RWPE1 (cell line): ENCODE measurements at regions not wholly inside any gene's neighbourhood (a gene's known extent, or its start where the extent isn't known, plus 50 kb on each side); places are given as distances from the start of the nearest gene placed in this dataset.
A peak's percentile ranks its signal among the peaks of the same experiment; 100 is the strongest.

Experiments used
- CTCF ChIA-PET: fragments of 350-600 bp; sonication (Branson Sonifier 250); formaldehyde crosslinking; extraction: SDS; loops from one replicate; lab custom pipeline; 2021; lab: Yijun Ruan, JAX
- POLR2A ChIA-PET: fragments of 400-600 bp; formaldehyde crosslinking; extraction: SDS; loops from one replicate; lab custom pipeline; 2020; ENCODE audit warnings: antibody characterized with exemption; ENCODE audit not compliant: low non-redundant PET; lab: Yijun Ruan, JAX
- DNase-seq: peaks from one replicate; pipeline ENCODE4 v3.0.0; 2012; ENCODE audit warnings: low spot score
- H3K27ac ChIP-seq: fragments of 450-650 bp; 2 replicates; pipeline ENCODE4 v1.5.1; 2017
- TF ChIP-seq, protein P1 (sequence below): fragments of 450-650 bp; conservative IDR thresholded peaks from 2 replicates; pipeline ENCODE4 v1.5.1; 2017; ENCODE audit warnings: low read depth, mild to moderate bottlenecking

GRCh38 chr1:209511169-209511568 is 72.3 kb upstream of the CAMK1G start:
- no peak for DNase-seq
- CTCF ChIA-PET, result interaction anchor here (1.1 kb wide), 1 partner anchor 262 kb away, joined by 3 read pairs; no protein-coding TSS in a partner anchor
- POLR2A ChIA-PET, result no interaction called here
- H3K27ac ChIP-seq, result no peak overlapping the region
- TF ChIP-seq, protein P1, sequence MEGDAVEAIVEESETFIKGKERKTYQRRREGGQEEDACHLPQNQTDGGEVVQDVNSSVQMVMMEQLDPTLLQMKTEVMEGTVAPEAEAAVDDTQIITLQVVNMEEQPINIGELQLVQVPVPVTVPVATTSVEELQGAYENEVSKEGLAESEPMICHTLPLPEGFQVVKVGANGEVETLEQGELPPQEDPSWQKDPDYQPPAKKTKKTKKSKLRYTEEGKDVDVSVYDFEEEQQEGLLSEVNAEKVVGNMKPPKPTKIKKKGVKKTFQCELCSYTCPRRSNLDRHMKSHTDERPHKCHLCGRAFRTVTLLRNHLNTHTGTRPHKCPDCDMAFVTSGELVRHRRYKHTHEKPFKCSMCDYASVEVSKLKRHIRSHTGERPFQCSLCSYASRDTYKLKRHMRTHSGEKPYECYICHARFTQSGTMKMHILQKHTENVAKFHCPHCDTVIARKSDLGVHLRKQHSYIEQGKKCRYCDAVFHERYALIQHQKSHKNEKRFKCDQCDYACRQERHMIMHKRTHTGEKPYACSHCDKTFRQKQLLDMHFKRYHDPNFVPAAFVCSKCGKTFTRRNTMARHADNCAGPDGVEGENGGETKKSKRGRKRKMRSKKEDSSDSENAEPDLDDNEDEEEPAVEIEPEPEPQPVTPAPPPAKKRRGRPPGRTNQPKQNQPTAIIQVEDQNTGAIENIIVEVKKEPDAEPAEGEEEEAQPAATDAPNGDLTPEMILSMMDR, result no peak

- H3K27ac ChIP-seq, result no peak overlapping the region
- DNase-seq, result no peak
- TF ChIP-seq, protein P1, result no peak
- ChIA-PET POLR2A (no interaction called here), CTCF (interaction anchor here (0.6 to 1.2 kb wide), 5 partner anchors 29 to 1323 kb away, joined by 3 to 5 read pairs (median 3); no protein-coding TSS in a partner anchor)
Measured at GRCh38 chr1:209512821-209513220, 70.7 kb upstream of the CAMK1G start.

DNA sequence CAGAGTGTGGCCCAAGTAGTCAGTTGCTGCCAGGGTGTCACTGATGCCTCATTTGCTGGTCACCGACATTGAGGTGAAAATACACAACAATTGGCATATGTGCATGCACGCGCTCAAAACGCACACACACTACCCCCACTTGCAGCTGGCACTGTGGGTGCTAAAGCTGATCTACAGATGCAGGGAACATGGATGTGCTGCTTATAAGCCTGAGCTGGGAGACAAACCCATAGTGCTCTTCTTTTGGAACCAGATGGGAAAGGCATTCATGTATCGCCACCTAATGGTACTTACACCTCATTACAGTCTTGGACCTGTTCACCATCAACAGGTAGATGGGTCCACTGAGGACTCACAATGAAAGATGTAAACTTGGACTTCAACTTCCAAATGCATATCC is 70.3 kb upstream of the CAMK1G start:
- DNase-seq, result peak; percentile 69
- H3K27ac ChIP-seq, result no peak overlapping the region
- ChIA-PET CTCF (interaction anchor here (0.6 to 1.2 kb wide), 6 partner anchors 11 to 265 kb away, joined by 3 to 5 read pairs (median 3); no protein-coding TSS in a partner anchor), POLR2A (no interaction called here)
- TF ChIP-seq, protein P1, result peak; percentile 61

- no peak for DNase-seq
- ChIA-PET POLR2A (no interaction called here), CTCF (no interaction called here)
- no peak overlapping the region for H3K27ac ChIP-seq
- TF ChIP-seq, protein P1, result no peak
Measured at GRCh38 chr1:209516771-209517680, 66.5 kb upstream of the CAMK1G start.

DNA sequence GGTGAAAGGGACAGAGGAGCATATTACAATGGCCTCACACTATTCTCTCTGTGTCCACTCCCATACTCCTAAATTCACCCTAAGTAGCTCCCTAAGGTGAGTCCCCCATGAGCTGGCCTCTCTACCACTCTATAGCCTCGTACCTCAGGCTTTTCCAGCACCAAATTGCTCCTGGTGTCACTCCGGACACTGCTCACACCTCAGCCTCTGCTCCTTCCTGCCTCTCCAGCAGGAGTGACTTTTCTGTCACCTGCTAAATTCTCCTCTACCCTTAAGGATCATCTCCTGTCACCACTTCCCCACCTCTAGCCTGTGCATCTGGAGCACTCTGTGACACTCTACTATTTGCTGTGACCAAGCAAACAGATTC is 65.8 kb upstream of the CAMK1G start:
- TF ChIP-seq, protein P1, result no peak
- no peak for DNase-seq
- H3K27ac ChIP-seq, result no peak overlapping the region
- ChIA-PET POLR2A (no interaction called here), CTCF (no interaction called here)

DNA sequence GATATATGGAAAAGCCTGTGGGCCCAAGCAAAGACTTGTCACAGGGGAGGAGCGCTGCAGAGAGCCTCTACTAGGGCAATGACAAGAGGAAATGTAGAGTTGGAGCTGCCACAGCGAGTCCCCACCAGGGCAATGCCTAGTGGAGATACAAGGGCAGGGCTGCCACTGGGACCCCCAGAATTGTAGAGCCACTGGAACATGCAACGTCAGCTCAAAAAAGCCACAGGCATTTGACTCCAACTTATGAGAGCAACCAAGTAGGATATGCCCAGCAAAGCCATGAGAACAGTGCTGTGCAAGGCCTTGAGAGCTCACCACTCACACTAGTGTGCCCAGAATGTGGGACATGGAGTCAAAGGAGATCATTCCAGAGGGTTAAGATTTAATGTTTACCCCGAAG is 63.7 kb upstream of the CAMK1G start:
- no peak for DNase-seq
- TF ChIP-seq, protein P1, result no peak
- CTCF ChIA-PET, result no interaction called here
- POLR2A ChIA-PET, result no interaction called here
- H3K27ac ChIP-seq, result no peak overlapping the region
